DND-41 (cell line): ENCODE measurements at regions not wholly inside any gene's neighbourhood (a gene's known extent, or its start where the extent isn't known, plus 50 kb on each side); places are given as distances from the start of the nearest gene placed in this dataset.

Experiments used
- ATAC-seq: fragments of 200-7000 bp; cut with Tn5 transposase; 3 replicates; pipeline ENCODE4 v1.9.1; 2021; ENCODE audit warnings: low read depth; ENCODE audit not compliant: insufficient read depth
- DNase-seq: peaks from one replicate; pipeline ENCODE4 v3.0.0-alpha.2; 2020
- H2AFZ ChIP-seq: 2 replicates; pipeline ENCODE4 v1.6.0; 2012; ENCODE audit warnings: low read depth, low read length
- H3K27ac ChIP-seq: 2 replicates; pipeline ENCODE4 v1.5.1; 2012; ENCODE audit warnings: low read length, inconsistent platforms
- H3K27me3 ChIP-seq: fragments of 200-600 bp; sonication (generic); 2 replicates; pipeline ENCODE4 v1.6.0; 2012; ENCODE audit warnings: low read length, mild to moderate bottlenecking, inconsistent platforms; ENCODE audit not compliant: insufficient read depth, poor library complexity
- H3K36me3 ChIP-seq: 2 replicates; pipeline ENCODE4 v1.5.1; 2012; ENCODE audit warnings: low read length, inconsistent platforms; ENCODE audit not compliant: insufficient read depth
- H3K4me1 ChIP-seq: 2 replicates; pipeline ENCODE4 v1.5.1; 2012; ENCODE audit warnings: mild to moderate bottlenecking, low read length; ENCODE audit not compliant: insufficient read depth
- H3K4me2 ChIP-seq: 2 replicates; pipeline ENCODE4 v1.6.0; 2012; ENCODE audit warnings: mild to moderate bottlenecking, moderate library complexity, low read length, inconsistent platforms; ENCODE audit not compliant: insufficient read depth
- H3K4me3 ChIP-seq, 2 experiments: fragments of 200-600 bp in 1 of 2; shearing (Covaris generic) in 1 of 2; 2 replicates each; pipeline ENCODE4 v1.5.1; 2012 to 2016; ENCODE audit warnings: inconsistent platforms in 2 of 2, low read length in 2 of 2, mild to moderate bottlenecking in 2 of 2, low read depth in 1 of 2, moderate library complexity in 1 of 2
- H3K79me2 ChIP-seq: 2 replicates; pipeline ENCODE4 v1.6.0; 2012; ENCODE audit warnings: low read length, inconsistent platforms; ENCODE audit not compliant: insufficient read depth
- H3K9ac ChIP-seq: 2 replicates; pipeline ENCODE4 v1.6.0; 2012; ENCODE audit warnings: low read depth, mild to moderate bottlenecking, inconsistent platforms, low read length, moderate library complexity
- H3K9me3 ChIP-seq: 2 replicates; pipeline ENCODE4 v1.5.1; 2012; ENCODE audit warnings: low read length, moderate library complexity, mild to moderate bottlenecking, inconsistent platforms; ENCODE audit not compliant: insufficient read depth, severe bottlenecking
- H4K20me1 ChIP-seq: 2 replicates; pipeline ENCODE4 v1.6.0; 2012; ENCODE audit warnings: low read length; ENCODE audit not compliant: insufficient read depth
- EZH2 ChIP-seq: IDR thresholded peaks from 3 replicates; pipeline ENCODE4 v1.6.1; 2012; ENCODE audit warnings: borderline replicate concordance, low read depth, mild to moderate bottlenecking, moderate library complexity, low read length, inconsistent platforms; ENCODE audit not compliant: severe bottlenecking
- TF ChIP-seq, protein P1 (sequence below): IDR thresholded peaks from 2 replicates; pipeline ENCODE4 v1.5.1; 2012; ENCODE audit warnings: borderline replicate concordance, low read length, moderate library complexity, mild to moderate bottlenecking; ENCODE audit not compliant: poor library complexity, severe bottlenecking; ENCODE audit errors: extremely low read depth

GRCh38 chr10:110416776-110417711, 80.7 kb upstream of the DUSP5 start:
- Histone ChIP-seq H3K4me3 (no peak overlapping the region), H4K20me1 (peaks cover 17% of the 10 kb centered on the region; the same call in 1 of the 2 replicates), H3K36me3 (no peaks in the 10 kb centered on the region), H3K4me2 (no peak overlapping the region), H2AFZ (no peak overlapping the region), H3K9ac (no peak overlapping the region), H3K9me3 (no peaks in the 10 kb centered on the region), H3K27me3 (peaks cover 29% of the 10 kb centered on the region), H3K4me1 (peaks cover 8% of the 10 kb centered on the region; the same call in 1 of the 2 replicates), H3K27ac (no peak overlapping the region), H3K79me2 (no peaks in the 10 kb centered on the region)
- ATAC-seq = no peak
- TF ChIP-seq, protein P1, sequence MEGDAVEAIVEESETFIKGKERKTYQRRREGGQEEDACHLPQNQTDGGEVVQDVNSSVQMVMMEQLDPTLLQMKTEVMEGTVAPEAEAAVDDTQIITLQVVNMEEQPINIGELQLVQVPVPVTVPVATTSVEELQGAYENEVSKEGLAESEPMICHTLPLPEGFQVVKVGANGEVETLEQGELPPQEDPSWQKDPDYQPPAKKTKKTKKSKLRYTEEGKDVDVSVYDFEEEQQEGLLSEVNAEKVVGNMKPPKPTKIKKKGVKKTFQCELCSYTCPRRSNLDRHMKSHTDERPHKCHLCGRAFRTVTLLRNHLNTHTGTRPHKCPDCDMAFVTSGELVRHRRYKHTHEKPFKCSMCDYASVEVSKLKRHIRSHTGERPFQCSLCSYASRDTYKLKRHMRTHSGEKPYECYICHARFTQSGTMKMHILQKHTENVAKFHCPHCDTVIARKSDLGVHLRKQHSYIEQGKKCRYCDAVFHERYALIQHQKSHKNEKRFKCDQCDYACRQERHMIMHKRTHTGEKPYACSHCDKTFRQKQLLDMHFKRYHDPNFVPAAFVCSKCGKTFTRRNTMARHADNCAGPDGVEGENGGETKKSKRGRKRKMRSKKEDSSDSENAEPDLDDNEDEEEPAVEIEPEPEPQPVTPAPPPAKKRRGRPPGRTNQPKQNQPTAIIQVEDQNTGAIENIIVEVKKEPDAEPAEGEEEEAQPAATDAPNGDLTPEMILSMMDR = no peak
- no peak for TF ChIP-seq EZH2
- no peak for DNase-seq

DNA sequence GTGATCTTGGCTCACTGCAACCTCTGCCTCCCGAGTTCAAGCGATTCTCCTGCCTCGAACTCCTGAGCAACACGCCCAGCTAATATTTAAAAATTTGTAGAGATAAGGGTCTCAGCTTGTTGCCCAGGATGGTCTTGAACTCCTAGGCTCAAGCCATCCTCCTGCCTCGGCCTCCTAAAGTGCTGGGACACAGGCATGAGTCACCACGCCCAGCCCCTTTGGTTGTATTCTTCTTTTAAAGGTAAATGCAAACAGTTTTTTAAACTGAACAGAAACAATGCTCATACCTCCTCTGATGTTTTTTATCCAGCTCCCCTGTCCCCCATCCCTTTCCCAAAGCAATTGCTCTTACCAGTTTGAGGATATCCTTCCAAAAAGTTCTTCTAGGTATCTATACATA, 79.5 kb upstream of the DUSP5 start:
- no peak for TF ChIP-seq EZH2
- TF ChIP-seq, protein P1 = no peak
- no peaks in the 10 kb centered on the region for H3K9me3 ChIP-seq
- no peak overlapping the region for H2AFZ ChIP-seq
- H3K4me3 ChIP-seq = no peak overlapping the region
- peaks cover 17% of the 10 kb centered on the region; the same call in 1 of the 2 replicates for H4K20me1 ChIP-seq
- no peaks in the 10 kb centered on the region for H3K36me3 ChIP-seq
- no peak overlapping the region for H3K27ac ChIP-seq
- H3K79me2 ChIP-seq = no peaks in the 10 kb centered on the region
- DNase-seq (no peak), ATAC-seq (no peak)
- H3K4me1 ChIP-seq = peaks cover 8% of the 10 kb centered on the region; the same call in 1 of the 2 replicates
- H3K27me3 ChIP-seq = peaks cover 24% of the 10 kb centered on the region
- H3K9ac ChIP-seq = no peak overlapping the region
- no peak overlapping the region for H3K4me2 ChIP-seq

DNA sequence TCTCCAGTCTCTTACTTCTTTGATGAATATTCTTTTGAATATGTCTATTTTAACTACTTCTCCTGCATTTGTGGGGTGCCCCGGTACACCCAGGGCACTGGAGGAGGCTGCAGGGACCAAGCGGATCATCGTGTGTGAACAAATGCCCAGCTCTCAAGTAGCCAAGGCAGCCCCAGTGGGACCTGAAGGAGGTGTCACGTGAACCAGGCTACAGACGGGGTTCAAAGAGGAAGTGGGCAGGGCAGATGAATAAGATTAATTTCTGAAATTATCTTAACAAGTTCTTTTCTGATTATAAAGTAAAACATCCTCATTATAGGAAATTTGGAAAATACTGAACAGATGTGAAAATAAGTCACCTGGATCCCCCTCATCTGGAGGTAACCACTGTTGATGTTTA, 78.4 kb upstream of the DUSP5 start:
- DNase-seq = no peak
- Histone ChIP-seq H3K27me3 (peaks cover 19% of the 10 kb centered on the region), H3K4me2 (no peak overlapping the region), H3K9me3 (no peaks in the 10 kb centered on the region), H4K20me1 (peaks cover 13% of the 10 kb centered on the region; the same call in 1 of the 2 replicates), H3K27ac (no peak overlapping the region), H2AFZ (no peak overlapping the region), H3K4me1 (peaks cover 8% of the 10 kb centered on the region; the same call in 1 of the 2 replicates), H3K36me3 (no peaks in the 10 kb centered on the region), H3K4me3 (no peak overlapping the region), H3K79me2 (no peaks in the 10 kb centered on the region), H3K9ac (no peak overlapping the region)
- TF ChIP-seq, protein P1 = no peak
- no peak for TF ChIP-seq EZH2
- no peak for ATAC-seq
